SK-N-SH (cell line): ENCODE measurements at regions not wholly inside any gene's neighbourhood (a gene's known extent, or its start where the extent isn't known, plus 50 kb on each side); places are given as distances from the start of the nearest gene placed in this dataset.

Source experiments
- CTCF ChIA-PET: fragments of 300-600, 350-600 bp; formaldehyde crosslinking; extraction: SDS; loops from one replicate; lab custom pipeline; 2021; lab: Yijun Ruan, JAX
- POLR2A ChIA-PET: fragments of 350-600 bp; sonication (Branson Sonifier 250); formaldehyde crosslinking; extraction: SDS; loops from one replicate; lab custom pipeline; 2020; ENCODE audit warnings: antibody characterized with exemption, inconsistent platforms; lab: Yijun Ruan, JAX
- DNase-seq: peaks from one replicate; pipeline ENCODE4 v3.0.0; 2012
- H2AFZ ChIP-seq: fragments of 200-600 bp; sonication (generic); 2 replicates; pipeline ENCODE4 v1.8.1; 2016; ENCODE audit warnings: antibody characterized with exemption, mild to moderate bottlenecking, low read depth
- H3F3A ChIP-seq: fragments of 200-600 bp; sonication (generic); replicated peaks from 2 replicates; pipeline ENCODE3; 2016; ENCODE audit warnings: antibody characterized with exemption, mild to moderate bottlenecking; ENCODE audit not compliant: insufficient read depth
- H3K27ac ChIP-seq, 2 experiments: fragments of 200-500 bp in 1 of 2; fragments of 200-600 bp in 1 of 2; sonication (Bioruptor generic) in 1 of 2; sonication (generic), shearing (Covaris generic) in 1 of 2; 2 replicates each; pipeline versions ENCODE4 v1.5.1 to v1.6.1; 2014 to 2016; ENCODE audit warnings: low read depth in 2 of 2, inconsistent platforms in 1 of 2, low read length in 1 of 2, mild to moderate bottlenecking in 1 of 2, mixed read lengths in 1 of 2
- H3K27me3 ChIP-seq: fragments of 200-600 bp; sonication (generic), shearing (Covaris generic); 2 replicates; pipeline ENCODE4 v1.6.1; 2016; ENCODE audit warnings: mixed run types; ENCODE audit not compliant: insufficient read depth
- H3K36me3 ChIP-seq, 2 experiments: fragments of 200-500 bp in 1 of 2; fragments of 200-600 bp in 1 of 2; sonication (Bioruptor generic) in 1 of 2; sonication (generic) in 1 of 2; replicated peaks in 1 of 2; 2 replicates each; pipeline versions ENCODE3 to v1.5.1; 2014 to 2016; ENCODE audit warnings: low read length in 1 of 2, mild to moderate bottlenecking in 1 of 2; ENCODE audit not compliant: insufficient read depth in 2 of 2, control insufficient read depth in 1 of 2
- H3K4me1 ChIP-seq, 2 experiments: fragments of 200-500 bp in 1 of 2; fragments of 200-600 bp in 1 of 2; sonication (Bioruptor generic) in 1 of 2; sonication (generic), shearing (Covaris generic) in 1 of 2; 2 replicates each; pipeline versions ENCODE4 v1.5.1 to v1.6.1; 2014 to 2016; ENCODE audit warnings: low read depth in 1 of 2, low read length in 1 of 2, mixed run types in 1 of 2; ENCODE audit not compliant: insufficient read depth in 2 of 2, control insufficient read depth in 1 of 2
- H3K4me2 ChIP-seq: fragments of 200-600 bp; sonication (generic), shearing (Covaris generic); 2 replicates; pipeline ENCODE4 v1.6.1; 2017; ENCODE audit warnings: mixed run types
- H3K4me3 ChIP-seq, 2 experiments: fragments of 200-500 bp in 1 of 2; fragments of 200-600 bp in 1 of 2; sonication (Bioruptor generic) in 1 of 2; sonication (generic), shearing (Covaris generic) in 1 of 2; 2 replicates each; pipeline versions ENCODE4 v1.5.1 to v1.8.1; 2014 to 2016; ENCODE audit warnings: low read depth in 2 of 2, inconsistent platforms in 1 of 2, low read length in 1 of 2, mild to moderate bottlenecking in 1 of 2, mixed read lengths in 1 of 2, moderate library complexity in 1 of 2
- H3K79me2 ChIP-seq: fragments of 200-600 bp; sonication (generic); 2 replicates; pipeline ENCODE4 v1.8.1; 2017; ENCODE audit warnings: mild to moderate bottlenecking; ENCODE audit not compliant: insufficient read depth
- H3K9ac ChIP-seq: fragments of 200-600 bp; sonication (generic); 2 replicates; pipeline ENCODE4 v1.6.1; 2017; ENCODE audit warnings: mixed run types
- H3K9me2 ChIP-seq: fragments of 200-600 bp; sonication (generic); 2 replicates; pipeline ENCODE4 v1.6.1; 2017; ENCODE audit warnings: mixed run types
- H3K9me3 ChIP-seq: fragments of 200-600 bp; sonication (generic); 2 replicates; pipeline ENCODE4 v1.6.1; 2017; ENCODE audit warnings: mixed run types, mild to moderate bottlenecking, moderate library complexity
- H4K20me1 ChIP-seq: fragments of 200-600 bp; sonication (generic); 2 replicates; pipeline ENCODE4 v1.6.1; 2017; ENCODE audit warnings: mild to moderate bottlenecking, mixed run types; ENCODE audit not compliant: insufficient read depth
- CHD2 ChIP-seq: fragments of 150-350 bp; IDR thresholded peaks from 2 replicates; pipeline ENCODE4 v1.6.1; 2018; ENCODE audit warnings: low read length; ENCODE audit not compliant: partially characterized antibody
- ELF1 ChIP-seq: IDR thresholded peaks from 2 replicates; pipeline ENCODE4 v1.4.0; 2012
- EP300 ChIP-seq, 2 experiments: IDR thresholded peaks; 2 replicates each; pipeline versions ENCODE4 v1.4.0 to v1.6.1; 2012; ENCODE audit warnings: borderline replicate concordance in 1 of 2, low read depth in 1 of 2, low read length in 1 of 2
- FOSL2 ChIP-seq: IDR thresholded peaks from 2 replicates; pipeline ENCODE4 v1.4.0; 2012; ENCODE audit warnings: low read depth, mild to moderate bottlenecking, moderate library complexity, borderline replicate concordance
- FOXJ3 ChIP-seq: sonication (generic); formaldehyde crosslinking; IDR thresholded peaks from 2 replicates; pipeline ENCODE4 v1.5.1; 2020; ENCODE audit warnings: mild to moderate bottlenecking, missing genetic modification reagents
- FOXM1 ChIP-seq: IDR thresholded peaks from 2 replicates; pipeline ENCODE4 v1.4.0; 2012; ENCODE audit warnings: low read depth, mild to moderate bottlenecking
- GABPA ChIP-seq: IDR thresholded peaks from 2 replicates; pipeline ENCODE4 v1.4.0; 2012; ENCODE audit warnings: low read depth, mild to moderate bottlenecking
- GATA2 ChIP-seq: sonication (generic); formaldehyde crosslinking; IDR thresholded peaks from 2 replicates; pipeline ENCODE4 v1.5.0; 2020; ENCODE audit warnings: mild to moderate bottlenecking, missing genetic modification reagents
- MEF2A ChIP-seq: IDR thresholded peaks from 2 replicates; pipeline ENCODE4 v1.4.0; 2012; ENCODE audit warnings: low read depth, borderline replicate concordance
- MXI1 ChIP-seq: IDR thresholded peaks from 2 replicates; pipeline ENCODE4 v1.6.1; 2012; ENCODE audit warnings: mild to moderate bottlenecking, low read depth, low read length, improper control_type of control experiment
- NFIC ChIP-seq: IDR thresholded peaks from 2 replicates; pipeline ENCODE4 v1.4.0; 2012; ENCODE audit warnings: borderline replicate concordance
- NRF1 ChIP-seq: IDR thresholded peaks from 2 replicates; pipeline ENCODE4 v1.6.1; 2012; ENCODE audit warnings: low read depth, mild to moderate bottlenecking, low read length
- RAD21 ChIP-seq: IDR thresholded peaks from 2 replicates; pipeline ENCODE4 v1.6.1; 2012; ENCODE audit warnings: mild to moderate bottlenecking, low read length
- RCOR1 ChIP-seq: fragments of 150-350 bp; IDR thresholded peaks from 2 replicates; pipeline ENCODE4 v1.6.1; 2017; ENCODE audit warnings: antibody characterized with exemption, low read length
- RFX5 ChIP-seq: IDR thresholded peaks from 2 replicates; pipeline ENCODE4 v1.6.1; 2012; ENCODE audit warnings: mild to moderate bottlenecking, improper control_type of control experiment, low read length
- SIN3A ChIP-seq: IDR thresholded peaks from 2 replicates; pipeline ENCODE4 v1.6.1; 2012; ENCODE audit warnings: low read depth, mild to moderate bottlenecking, low read length, moderate library complexity, borderline replicate concordance
- SMC3 ChIP-seq: IDR thresholded peaks from 2 replicates; pipeline ENCODE4 v1.6.1; 2012; ENCODE audit warnings: low read depth, low read length, improper control_type of control experiment
- TCF12 ChIP-seq: IDR thresholded peaks from 2 replicates; pipeline ENCODE4 v1.4.0; 2012
- USF1 ChIP-seq: IDR thresholded peaks from 2 replicates; pipeline ENCODE4 v1.4.0; 2012; ENCODE audit warnings: low read depth, borderline replicate concordance
- YY1 ChIP-seq: IDR thresholded peaks from 2 replicates; pipeline ENCODE4 v1.4.0; 2012; ENCODE audit warnings: low read depth, mild to moderate bottlenecking
- WGBS: methylation state at CpG from one replicate; pipeline ENCODE4 v1.1.6; 2017; ENCODE audit warnings: low lambda C conversion rate; 5-methylcytosine and 5-hydroxymethylcytosine counted together
- TF ChIP-seq, protein P1 (sequence below): fragments of 200-600 bp; sonication (generic); IDR thresholded peaks from 2 replicates; pipeline ENCODE4 v1.6.1; 2017; ENCODE audit warnings: antibody characterized with exemption, mild to moderate bottlenecking, moderate library complexity
- TF ChIP-seq, protein P2 (sequence below): IDR thresholded peaks from 2 replicates; pipeline ENCODE4 v1.4.0; 2012; ENCODE audit warnings: low read depth, borderline replicate concordance
- TF ChIP-seq, protein P3 (sequence below): IDR thresholded peaks from 2 replicates; pipeline ENCODE4; 2012

GRCh38 chr13:83733293-83733692 is 149.0 kb downstream of the SLITRK1 start:
- H3K36me3 ChIP-seq: no peaks in the 10 kb centered on the region
- H3K4me1 ChIP-seq: no peaks in the 10 kb centered on the region
- H2AFZ ChIP-seq: no peak overlapping the region
- H3F3A ChIP-seq: no peaks in the 10 kb centered on the region
- no peak for TF ChIP-seq YY1
- TF ChIP-seq SMC3: no peak
- TF ChIP-seq, protein P1, sequence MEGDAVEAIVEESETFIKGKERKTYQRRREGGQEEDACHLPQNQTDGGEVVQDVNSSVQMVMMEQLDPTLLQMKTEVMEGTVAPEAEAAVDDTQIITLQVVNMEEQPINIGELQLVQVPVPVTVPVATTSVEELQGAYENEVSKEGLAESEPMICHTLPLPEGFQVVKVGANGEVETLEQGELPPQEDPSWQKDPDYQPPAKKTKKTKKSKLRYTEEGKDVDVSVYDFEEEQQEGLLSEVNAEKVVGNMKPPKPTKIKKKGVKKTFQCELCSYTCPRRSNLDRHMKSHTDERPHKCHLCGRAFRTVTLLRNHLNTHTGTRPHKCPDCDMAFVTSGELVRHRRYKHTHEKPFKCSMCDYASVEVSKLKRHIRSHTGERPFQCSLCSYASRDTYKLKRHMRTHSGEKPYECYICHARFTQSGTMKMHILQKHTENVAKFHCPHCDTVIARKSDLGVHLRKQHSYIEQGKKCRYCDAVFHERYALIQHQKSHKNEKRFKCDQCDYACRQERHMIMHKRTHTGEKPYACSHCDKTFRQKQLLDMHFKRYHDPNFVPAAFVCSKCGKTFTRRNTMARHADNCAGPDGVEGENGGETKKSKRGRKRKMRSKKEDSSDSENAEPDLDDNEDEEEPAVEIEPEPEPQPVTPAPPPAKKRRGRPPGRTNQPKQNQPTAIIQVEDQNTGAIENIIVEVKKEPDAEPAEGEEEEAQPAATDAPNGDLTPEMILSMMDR: no peak
- TF ChIP-seq TCF12: no peak
- no peak for TF ChIP-seq USF1
- no peak for TF ChIP-seq EP300 (IDR thresholded peaks at IDR 0.05; ENCODE audit: borderline replicate concordance in 1 of 2, low read depth in 1 of 2, low read length in 1 of 2)
- no peak for TF ChIP-seq CHD2
- no peak for TF ChIP-seq GABPA
- no peak for TF ChIP-seq NFIC
- no peak for TF ChIP-seq FOSL2
- TF ChIP-seq ELF1: no peak
- TF ChIP-seq, protein P2, sequence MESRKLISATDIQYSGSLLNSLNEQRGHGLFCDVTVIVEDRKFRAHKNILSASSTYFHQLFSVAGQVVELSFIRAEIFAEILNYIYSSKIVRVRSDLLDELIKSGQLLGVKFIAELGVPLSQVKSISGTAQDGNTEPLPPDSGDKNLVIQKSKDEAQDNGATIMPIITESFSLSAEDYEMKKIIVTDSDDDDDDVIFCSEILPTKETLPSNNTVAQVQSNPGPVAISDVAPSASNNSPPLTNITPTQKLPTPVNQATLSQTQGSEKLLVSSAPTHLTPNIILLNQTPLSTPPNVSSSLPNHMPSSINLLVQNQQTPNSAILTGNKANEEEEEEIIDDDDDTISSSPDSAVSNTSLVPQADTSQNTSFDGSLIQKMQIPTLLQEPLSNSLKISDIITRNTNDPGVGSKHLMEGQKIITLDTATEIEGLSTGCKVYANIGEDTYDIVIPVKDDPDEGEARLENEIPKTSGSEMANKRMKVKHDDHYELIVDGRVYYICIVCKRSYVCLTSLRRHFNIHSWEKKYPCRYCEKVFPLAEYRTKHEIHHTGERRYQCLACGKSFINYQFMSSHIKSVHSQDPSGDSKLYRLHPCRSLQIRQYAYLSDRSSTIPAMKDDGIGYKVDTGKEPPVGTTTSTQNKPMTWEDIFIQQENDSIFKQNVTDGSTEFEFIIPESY: no peak
- no peak for TF ChIP-seq FOXM1
- TF ChIP-seq RAD21: no peak
- TF ChIP-seq GATA2: no peak
- no peak for TF ChIP-seq NRF1
- no peak overlapping the region for H3K4me3 ChIP-seq
- no peak overlapping the region for H3K4me2 ChIP-seq
- no peak overlapping the region for H3K27ac ChIP-seq
- POLR2A ChIA-PET: no interaction called here
- H4K20me1 ChIP-seq: no peaks in the 10 kb centered on the region
- H3K9ac ChIP-seq: no peak overlapping the region
- no peaks in the 10 kb centered on the region for H3K9me2 ChIP-seq
- DNase-seq: no peak
- CTCF ChIA-PET: interaction anchor here (0.7 kb wide), 1 partner anchor 52 kb away, joined by 3 read pairs; no protein-coding TSS in a partner anchor
- H3K79me2 ChIP-seq: no peaks in the 10 kb centered on the region
- H3K27me3 ChIP-seq: no peaks in the 10 kb centered on the region; the same call in 1 of the 2 replicates
- no peaks in the 10 kb centered on the region for H3K9me3 ChIP-seq

DNA sequence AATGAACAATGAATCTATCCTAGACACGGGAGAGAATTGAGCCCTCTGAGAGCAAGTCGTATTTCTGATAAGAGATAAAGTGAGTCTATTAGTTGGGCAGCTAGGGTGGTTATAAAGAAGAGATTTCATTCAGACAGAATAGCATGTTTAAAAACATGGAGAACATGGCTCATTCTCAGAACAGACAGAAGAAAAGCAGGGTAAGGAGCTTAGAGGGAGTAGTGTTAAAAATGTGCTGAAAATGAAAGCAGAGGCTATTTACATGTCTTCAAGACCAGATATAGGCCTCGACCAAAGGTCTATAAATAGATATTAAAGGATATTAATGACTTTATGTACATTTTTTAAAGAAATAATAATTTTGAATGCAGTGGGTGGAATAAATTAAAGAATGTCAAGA is 149.5 kb downstream of the SLITRK1 start:
- no peaks in the 10 kb centered on the region for H3K4me1 ChIP-seq
- POLR2A ChIA-PET: no interaction called here
- H3K4me2 ChIP-seq: no peak overlapping the region
- H3K9ac ChIP-seq: no peak overlapping the region
- H3K36me3 ChIP-seq: no peaks in the 10 kb centered on the region
- CTCF ChIA-PET: no interaction called here
- H3K9me3 ChIP-seq: no peaks in the 10 kb centered on the region
- no peaks in the 10 kb centered on the region for H3K79me2 ChIP-seq
- 3% methylated on average over 3 of the region's 3 CpGs for WGBS
- no peak overlapping the region for H3K27ac ChIP-seq
- no peak overlapping the region for H2AFZ ChIP-seq
- H3K4me3 ChIP-seq: no peak overlapping the region
- no peaks in the 10 kb centered on the region for H3F3A ChIP-seq
- no peak for DNase-seq
- H4K20me1 ChIP-seq: no peaks in the 10 kb centered on the region
- TF ChIP-seq ELF1: no peak
- no peak for TF ChIP-seq GABPA
- TF ChIP-seq MXI1: no peak
- no peak for TF ChIP-seq MEF2A
- no peak for TF ChIP-seq RFX5
- TF ChIP-seq RCOR1: no peak
- TF ChIP-seq, protein P3, sequence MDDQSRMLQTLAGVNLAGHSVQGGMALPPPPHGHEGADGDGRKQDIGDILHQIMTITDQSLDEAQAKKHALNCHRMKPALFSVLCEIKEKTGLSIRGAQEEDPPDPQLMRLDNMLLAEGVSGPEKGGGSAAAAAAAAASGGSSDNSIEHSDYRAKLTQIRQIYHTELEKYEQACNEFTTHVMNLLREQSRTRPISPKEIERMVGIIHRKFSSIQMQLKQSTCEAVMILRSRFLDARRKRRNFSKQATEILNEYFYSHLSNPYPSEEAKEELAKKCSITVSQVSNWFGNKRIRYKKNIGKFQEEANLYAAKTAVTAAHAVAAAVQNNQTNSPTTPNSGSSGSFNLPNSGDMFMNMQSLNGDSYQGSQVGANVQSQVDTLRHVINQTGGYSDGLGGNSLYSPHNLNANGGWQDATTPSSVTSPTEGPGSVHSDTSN: no peak
- no peak for TF ChIP-seq GATA2
- no peak for TF ChIP-seq USF1
- no peak for TF ChIP-seq TCF12
- no peak for TF ChIP-seq SIN3A
- no peak for TF ChIP-seq FOXM1
- TF ChIP-seq FOXJ3 (CRISPR knock-in tag): no peak
- no peaks in the 10 kb centered on the region; the same call in 1 of the 2 replicates for H3K27me3 ChIP-seq
- H3K9me2 ChIP-seq: no peaks in the 10 kb centered on the region
